Posterior vena cava (tissue), 2 donors: ENCODE measurements at regions not wholly inside any gene's neighbourhood (a gene's known extent, or its start where the extent isn't known, plus 50 kb on each side); places are given as distances from the start of the nearest gene placed in this dataset.
"Not testable (repeated sequence)": the region's sequence is repeated elsewhere in the genome, so short reads cannot be mapped to it uniquely, and the experiment has no call there.

Experiments
- DNase-seq: peaks from one replicate; pipeline ENCODE4 v3.0.0-alpha.2; 2020; ENCODE audit warnings: low spot score
- intact Hi-C, 2 donors: fragments of 100-400 bp; cut with DNase I; formaldehyde crosslinking; loops; one replicate each; pipeline versions ENCODE4 v1.14.1 to v1.14.2; 2022 to 2023
- donor health status: DM: yes; HTN: yes; CAD: no.
- donor health status: DM: yes; HTN: yes; CAD: no.

DNA sequence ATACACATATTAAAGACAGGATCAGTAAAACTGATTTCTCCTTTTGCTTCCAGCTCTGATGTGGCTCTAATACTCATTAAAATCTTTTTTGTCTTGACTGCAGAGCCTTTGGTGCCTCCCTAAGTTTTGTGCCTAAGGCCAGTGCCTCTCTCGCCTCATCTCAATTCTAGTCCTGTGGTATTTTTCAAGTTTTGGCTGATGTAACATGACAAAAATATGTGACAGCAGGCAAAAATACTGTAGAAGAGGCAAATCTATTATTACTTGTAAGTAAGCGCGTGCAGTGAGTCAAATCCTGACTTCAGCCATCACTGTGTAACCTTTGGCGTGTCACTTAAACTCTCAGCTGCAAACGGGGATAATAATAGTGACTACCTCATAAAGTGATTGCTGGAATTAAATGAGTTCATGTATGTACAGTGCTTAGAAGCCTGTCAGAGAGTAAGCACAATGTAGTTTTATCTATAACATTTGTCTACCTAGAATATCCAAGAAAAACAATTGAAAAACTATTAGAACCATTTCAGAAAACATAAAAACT is 74.0 kb downstream of the MAB21L3 start:
- no peak for DNase-seq
- intact Hi-C loops = no loop called here

DNA sequence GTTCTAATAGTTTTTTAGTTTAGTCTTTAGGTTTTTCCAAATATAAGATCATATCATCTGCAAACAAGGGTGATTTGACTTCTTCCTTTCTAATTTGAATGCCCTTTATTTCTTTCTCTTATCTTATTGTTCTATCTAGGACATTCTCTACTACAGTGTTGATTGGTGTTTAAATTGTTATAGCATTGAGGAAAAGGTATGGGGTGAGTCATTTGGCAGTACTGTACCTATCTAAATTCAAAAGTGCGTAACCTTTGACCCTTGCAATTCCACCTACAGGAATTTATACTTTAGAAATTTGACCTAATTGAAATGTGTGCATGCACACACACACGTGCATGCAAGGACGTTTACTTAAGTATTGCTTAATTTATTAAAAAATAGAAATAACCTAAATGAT is 78.3 kb downstream of the MAB21L3 start:
- no peak for DNase-seq

DNA sequence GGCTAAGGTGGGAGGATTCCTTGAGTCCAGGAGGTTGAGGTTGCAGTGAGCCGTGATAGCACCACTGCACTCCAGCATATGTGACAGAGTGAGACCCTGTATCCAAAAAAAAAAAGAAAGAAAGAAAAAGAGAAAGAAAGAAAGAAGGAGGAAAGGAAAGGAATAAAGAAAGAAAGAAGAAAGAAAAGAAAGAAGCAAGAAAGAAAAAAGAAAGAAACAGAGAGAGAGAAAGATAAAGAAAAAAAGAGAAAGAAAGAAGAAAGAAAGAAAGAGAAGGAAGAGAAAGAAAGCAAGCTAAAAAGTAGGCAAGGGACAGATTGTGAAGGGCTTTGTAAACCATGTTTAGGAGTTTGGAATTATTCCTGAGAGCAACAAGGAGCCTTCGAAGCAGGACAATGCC is 80.1 kb downstream of the MAB21L3 start:
- intact Hi-C loops = no loop called here
- no peak for DNase-seq

More for the DNA sequence above, 78.3 kb downstream of the MAB21L3 start:
- intact Hi-C loops = no loop called here

- intact Hi-C loops = no loop called here
- DNase-seq = no peak
Observed at GRCh38 chr1:116193768-116194167, 82.6 kb downstream of the MAB21L3 start.

DNA sequence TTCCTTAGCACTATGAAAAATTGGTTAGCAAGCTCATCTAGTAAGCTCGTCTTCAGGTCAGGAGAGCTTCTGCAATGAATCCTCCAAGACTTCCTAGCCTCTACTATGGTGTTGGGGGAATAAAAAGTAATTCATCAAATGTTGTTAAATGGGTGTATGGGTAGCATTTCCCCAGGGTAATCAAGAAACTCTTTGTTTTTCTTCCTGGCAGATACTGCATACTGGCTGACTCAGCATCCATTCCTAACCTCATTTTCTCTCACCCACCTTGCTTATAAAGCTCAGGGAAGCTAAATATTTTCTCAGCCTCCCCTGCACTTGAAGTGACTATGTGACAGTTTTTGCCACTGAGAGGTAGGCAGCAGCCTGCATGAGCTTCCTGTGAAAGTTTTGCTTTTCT is 83.4 kb downstream of the MAB21L3 start:
- intact Hi-C loops = no loop called here
- DNase-seq = no peak

- no peak for DNase-seq
- intact Hi-C loops = no loop called here
Observed at GRCh38 chr1:116195077-116195868, 84.1 kb downstream of the MAB21L3 start.

DNA sequence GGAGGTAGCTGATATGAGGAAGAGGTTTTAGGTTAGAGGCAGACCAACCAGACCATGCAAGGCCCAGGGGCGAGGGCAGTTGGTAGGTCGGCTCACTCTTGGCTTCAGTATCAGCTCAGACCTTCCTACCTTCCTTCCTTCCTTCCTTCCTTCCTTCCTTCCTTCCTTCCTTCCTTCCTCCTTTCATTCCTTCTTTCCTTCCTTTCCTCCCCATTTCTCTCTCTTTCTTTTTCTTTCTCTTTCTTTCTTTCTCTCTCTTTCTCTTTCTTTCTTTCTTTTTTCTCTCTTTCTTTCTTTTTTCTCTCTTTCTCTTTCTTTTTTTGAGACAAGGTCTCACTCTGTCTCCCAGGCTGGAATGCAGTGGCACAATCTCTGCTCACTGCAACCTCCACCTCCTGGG is 89.1 kb downstream of the MAB21L3 start:
- DNase-seq, intact Hi-C loops: not testable (repeated sequence)

GRCh38 chr1:116201911-116202310 is 90.7 kb downstream of the MAB21L3 start:
- intact Hi-C loops = no loop called here
- no peak for DNase-seq

DNA sequence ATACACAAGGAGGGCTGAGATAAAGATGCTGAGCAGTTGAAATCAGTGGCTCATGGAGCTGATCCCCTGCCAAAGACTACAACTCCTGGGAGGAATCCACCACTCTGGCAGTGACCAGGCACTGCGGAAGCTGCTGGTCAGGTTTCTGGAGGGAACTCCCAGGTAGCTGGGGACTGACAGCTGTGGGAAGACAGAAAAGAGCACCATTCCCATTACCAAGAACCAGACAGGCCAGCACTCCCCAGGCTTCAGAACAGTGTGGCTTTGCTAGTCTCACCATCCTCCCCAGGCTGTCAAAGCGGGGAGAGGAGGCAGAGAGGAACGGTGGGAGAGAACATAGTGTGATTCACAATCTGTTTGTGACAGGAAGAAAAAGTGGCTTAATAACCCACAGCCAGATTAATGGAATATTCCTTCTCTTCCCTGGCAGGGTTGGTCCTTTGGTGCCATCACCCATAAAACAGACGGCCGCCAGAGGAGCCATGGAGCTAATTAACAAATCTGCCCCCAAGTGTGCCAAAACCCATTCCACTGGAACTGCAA is 92.1 kb downstream of the MAB21L3 start:
- DNase-seq = no peak
- intact Hi-C loops = no loop called here

- intact Hi-C loops = no loop called here
- DNase-seq = no peak
Observed at GRCh38 chr1:116203920-116204319, 92.7 kb downstream of the MAB21L3 start.

GRCh38 chr1:116205941-116206679 is 94.9 kb downstream of the MAB21L3 start:
- intact Hi-C loops = no loop called here
- DNase-seq = no peak

- intact Hi-C loops = no loop called here
- no peak for DNase-seq
Observed at GRCh38 chr1:116207126-116207735, 96.0 kb downstream of the MAB21L3 start.

- intact Hi-C loops = no loop called here
- DNase-seq = no peak
Observed at GRCh38 chr1:116208136-116208535, 96.9 kb downstream of the MAB21L3 start.

- intact Hi-C loops = loop anchor here in 1 of 2 donors (10.0 kb wide), 1 partner anchor 134 kb away; no protein-coding TSS in a partner anchor
- no peak for DNase-seq
Observed at GRCh38 chr1:116211294-116211693, 100.1 kb downstream of the MAB21L3 start.

GRCh38 chr1:116218922-116219321 is 107.7 kb downstream of the MAB21L3 start:
- intact Hi-C loops = loop anchor here in 1 of 2 donors (10.0 kb wide), 1 partner anchor 126 kb away; no protein-coding TSS in a partner anchor
- no peak for DNase-seq

DNA sequence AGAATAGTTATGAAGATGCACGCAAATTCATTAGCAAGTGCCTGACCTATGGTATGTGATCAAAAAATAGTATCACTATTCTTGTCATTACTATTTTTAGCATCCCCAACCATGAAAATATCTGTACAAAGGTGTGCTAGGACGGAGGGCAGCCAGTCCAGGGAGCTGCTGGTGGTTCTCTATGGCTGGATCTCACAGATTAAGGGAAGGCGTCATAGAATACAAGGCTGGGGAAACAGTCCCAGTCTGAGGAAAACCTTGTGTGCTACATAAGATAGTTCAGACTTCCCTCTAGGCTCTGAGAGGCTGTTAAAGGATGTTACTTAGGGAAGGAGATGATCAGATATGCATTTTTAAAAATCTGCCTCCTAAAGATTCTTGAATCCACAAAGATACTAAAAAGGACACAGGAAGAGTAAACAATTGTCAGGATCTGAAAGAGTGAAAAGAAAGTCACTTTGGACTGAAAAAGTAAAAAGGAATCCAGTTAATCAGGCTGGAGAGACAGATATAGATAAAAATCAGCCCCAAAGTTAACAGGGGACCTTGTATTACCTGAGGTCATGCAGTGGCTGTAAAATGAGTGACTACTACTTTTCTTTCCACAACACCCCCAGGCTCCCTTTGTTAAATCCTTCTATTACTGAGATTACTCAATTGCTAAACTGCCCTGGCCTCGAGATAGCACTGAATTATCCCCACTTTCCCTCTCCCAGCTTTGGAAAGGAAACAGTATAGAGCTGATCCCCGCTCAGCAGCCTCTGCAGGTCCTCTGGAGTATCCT is 108.6 kb downstream of the MAB21L3 start:
- intact Hi-C loops = loop anchor here in 1 of 2 donors (10.0 kb wide), 1 partner anchor 125 kb away; no protein-coding TSS in a partner anchor

DNA sequence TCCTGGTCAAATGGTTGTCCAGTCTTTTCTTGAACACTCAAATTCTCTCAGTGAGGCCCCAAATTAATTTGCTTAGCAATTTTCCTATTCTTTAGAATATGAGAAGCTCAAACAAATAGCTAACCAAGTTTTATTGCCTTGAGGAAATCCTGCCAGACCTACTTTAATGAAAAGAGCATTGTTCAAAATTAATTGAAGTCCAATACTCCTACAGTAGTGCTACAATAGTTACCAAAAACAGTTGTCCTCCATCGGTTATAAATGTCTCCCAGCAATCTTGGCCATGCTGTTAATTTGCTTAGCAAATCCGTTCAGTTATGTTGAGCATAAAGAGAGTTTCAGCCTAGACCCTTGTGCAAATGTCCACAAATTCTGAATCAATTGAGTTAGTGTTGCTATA is 112.9 kb downstream of the MAB21L3 start:
- no peak for DNase-seq
- intact Hi-C loops = no loop called here

More for the DNA sequence above, 108.6 kb downstream of the MAB21L3 start:
- no peak for DNase-seq

GRCh38 chr1:116224561-116224960 is 113.4 kb downstream of the MAB21L3 start:
- no peak for DNase-seq
- intact Hi-C loops = no loop called here

DNA sequence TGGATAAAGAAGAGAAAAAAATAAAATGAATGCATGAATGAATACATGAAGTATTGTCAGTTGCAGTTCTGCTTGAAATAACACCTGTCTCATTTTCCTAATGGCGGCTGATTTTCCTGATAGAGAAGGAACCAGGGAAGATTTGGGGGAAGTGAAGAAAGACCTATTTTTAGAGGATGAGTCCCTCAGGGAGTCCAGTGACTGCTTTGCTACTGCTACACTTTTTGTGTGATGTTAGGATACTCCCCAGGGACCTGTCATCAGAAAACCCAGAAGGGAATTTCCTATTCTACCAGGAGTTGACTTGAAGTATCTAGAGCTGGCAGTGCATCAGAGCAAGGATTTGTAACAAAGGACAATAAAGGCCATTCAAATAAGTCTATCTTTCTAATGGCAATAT is 114.8 kb downstream of the MAB21L3 start:
- DNase-seq = no peak
- intact Hi-C loops = no loop called here
